HEK293 (cell line): ENCODE measurements at regions not wholly inside any gene's neighbourhood (a gene's known extent, or its start where the extent isn't known, plus 50 kb on each side); places are given as distances from the start of the nearest gene placed in this dataset.

ENCODE experiments used
- CTCF ChIA-PET: fragments of 350-600 bp; formaldehyde crosslinking; extraction: SDS; loops from one replicate; lab custom pipeline; 2021; ENCODE audit warnings: antibody characterized with exemption; lab: Yijun Ruan, JAX
- POLR2A ChIA-PET: fragments of 300-600 bp; formaldehyde crosslinking; extraction: SDS; loops from one replicate; lab custom pipeline; 2020; ENCODE audit warnings: antibody characterized with exemption, inconsistent platforms; lab: Yijun Ruan, JAX
- H3K27ac ChIP-seq: fragments of 200-500 bp; sonication (Bioruptor generic); 2 replicates; pipeline ENCODE4 v1.5.1; 2014; ENCODE audit warnings: low read depth, low read length, control low read depth, inconsistent platforms; ENCODE audit errors: extremely low read depth
- H3K36me3 ChIP-seq, 2 experiments: fragments of 200-500 bp in 1 of 2; sonication (Bioruptor generic) in 1 of 2; 1 replicate in 1 of 2; 2 replicates in 1 of 2; pipeline ENCODE4 v1.5.1; 2014 to 2017; ENCODE audit warnings: inconsistent platforms in 2 of 2, low read length in 2 of 2; ENCODE audit not compliant: control insufficient read depth in 2 of 2, insufficient read depth in 1 of 2
- H3K4me1 ChIP-seq: fragments of 200-500 bp; sonication (Bioruptor generic); 2 replicates; pipeline ENCODE4 v1.5.1; 2014; ENCODE audit warnings: mild to moderate bottlenecking, low read length, inconsistent platforms; ENCODE audit not compliant: control insufficient read depth, insufficient read depth
- H3K4me3 ChIP-seq: 2 replicates; pipeline ENCODE4 v1.5.1; 2011; ENCODE audit warnings: low read depth, mild to moderate bottlenecking, control low read depth, low read length, moderate library complexity
- H3K9me3 ChIP-seq: fragments of 200-500 bp; sonication (Bioruptor generic); 2 replicates; pipeline ENCODE4 v1.5.1; 2014; ENCODE audit warnings: low read depth, low read length, inconsistent platforms; ENCODE audit not compliant: control insufficient read depth, insufficient read depth
- OVOL3 ChIP-seq: fragments of 450-650 bp; formaldehyde crosslinking; IDR thresholded peaks from 2 replicates; pipeline ENCODE4 v1.5.1; 2016; ENCODE audit warnings: missing biosample characterization, missing genetic modification characterization
- REPIN1 ChIP-seq: fragments of 450-650 bp; formaldehyde crosslinking; IDR thresholded peaks from 2 replicates; pipeline ENCODE4 v1.5.1; 2017; ENCODE audit warnings: missing biosample characterization, missing genetic modification characterization, low read depth
- SALL2 ChIP-seq: fragments of 450-650 bp; formaldehyde crosslinking; IDR thresholded peaks from 2 replicates; pipeline ENCODE4 v1.5.0; 2017; ENCODE audit warnings: missing biosample characterization, mild to moderate bottlenecking, missing genetic modification characterization, borderline replicate concordance
- SP2 ChIP-seq: fragments of 450-650 bp; formaldehyde crosslinking; IDR thresholded peaks from 2 replicates; pipeline ENCODE4 v1.5.1; 2016; ENCODE audit warnings: missing biosample characterization, missing genetic modification characterization
- YY1 ChIP-seq: fragments of 450-650 bp; formaldehyde crosslinking; IDR thresholded peaks from 2 replicates; pipeline ENCODE4 v1.5.1; 2018; ENCODE audit warnings: missing biosample characterization, missing genetic modification characterization
- ZBTB21 ChIP-seq: fragments of 450-650 bp; formaldehyde crosslinking; IDR thresholded peaks from 2 replicates; pipeline ENCODE4 v1.5.1; 2017; ENCODE audit warnings: missing biosample characterization, missing genetic modification characterization
- ZNF146 ChIP-seq: fragments of 450-650 bp; formaldehyde crosslinking; IDR thresholded peaks from 2 replicates; pipeline ENCODE4 v1.5.1; 2016; ENCODE audit warnings: missing biosample characterization, missing genetic modification characterization
- ZNF157 ChIP-seq: fragments of 450-650 bp; formaldehyde crosslinking; IDR thresholded peaks from 2 replicates; pipeline ENCODE4 v1.5.1; 2016; ENCODE audit warnings: missing biosample characterization, missing genetic modification characterization
- ZNF169 ChIP-seq: fragments of 450-650 bp; formaldehyde crosslinking; IDR thresholded peaks from 2 replicates; pipeline ENCODE4 v1.5.1; 2016; ENCODE audit warnings: missing biosample characterization, missing genetic modification characterization
- ZNF23 ChIP-seq: fragments of 450-650 bp; formaldehyde crosslinking; IDR thresholded peaks from 2 replicates; pipeline ENCODE4 v1.5.1; 2016; ENCODE audit warnings: missing biosample characterization, missing genetic modification characterization, borderline replicate concordance
- ZNF274 ChIP-seq, 2 experiments: fragments of 200-500 bp in 1 of 2; fragments of 450-650 bp in 1 of 2; sonication (Bioruptor generic) in 1 of 2; formaldehyde crosslinking in 1 of 2; IDR thresholded peaks; 2 replicates each; pipeline versions ENCODE4 v1.5.1 to v1.6.1; 2014 to 2016; ENCODE audit warnings: borderline replicate concordance in 1 of 2, inconsistent platforms in 1 of 2, low read length in 1 of 2, missing biosample characterization in 1 of 2, missing genetic modification characterization in 1 of 2
- ZNF335 ChIP-seq: fragments of 450-650 bp; formaldehyde crosslinking; conservative IDR thresholded peaks from 2 replicates; pipeline ENCODE4 v1.5.1; 2016; ENCODE audit warnings: missing biosample characterization, missing genetic modification characterization
- ZNF350 ChIP-seq: fragments of 450-650 bp; formaldehyde crosslinking; IDR thresholded peaks from 2 replicates; pipeline ENCODE4 v1.5.0; 2017; ENCODE audit warnings: missing biosample characterization, mild to moderate bottlenecking, missing genetic modification characterization
- ZNF391 ChIP-seq: fragments of 450-650 bp; formaldehyde crosslinking; IDR thresholded peaks from 2 replicates; pipeline ENCODE4 v1.5.1; 2016; ENCODE audit warnings: low read depth, missing biosample characterization, missing genetic modification characterization, borderline replicate concordance
- ZNF423 ChIP-seq: fragments of 450-650 bp; formaldehyde crosslinking; IDR thresholded peaks from 2 replicates; pipeline ENCODE4 v1.5.1; 2016; ENCODE audit warnings: missing biosample characterization, missing genetic modification characterization
- ZNF473 ChIP-seq: fragments of 450-650 bp; formaldehyde crosslinking; IDR thresholded peaks from 2 replicates; pipeline ENCODE4 v1.5.1; 2017; ENCODE audit warnings: missing biosample characterization, missing genetic modification characterization
- ZNF521 ChIP-seq: fragments of 450-650 bp; formaldehyde crosslinking; IDR thresholded peaks from 2 replicates; pipeline ENCODE4 v1.5.1; 2017; ENCODE audit warnings: missing biosample characterization, mild to moderate bottlenecking, missing genetic modification characterization
- ZNF555 ChIP-seq: fragments of 450-650 bp; formaldehyde crosslinking; conservative IDR thresholded peaks from 2 replicates; pipeline ENCODE4 v1.5.1; 2017; ENCODE audit warnings: missing biosample characterization, mild to moderate bottlenecking, missing genetic modification characterization, inconsistent platforms
- ZNF670 ChIP-seq: fragments of 450-650 bp; formaldehyde crosslinking; IDR thresholded peaks from 2 replicates; pipeline ENCODE4 v1.5.1; 2016; ENCODE audit warnings: missing biosample characterization, missing genetic modification characterization, low read depth
- TF ChIP-seq, protein P1 (sequence below): fragments of 450-650 bp; formaldehyde crosslinking; conservative IDR thresholded peaks from 2 replicates; pipeline ENCODE4 v1.5.1; 2016; ENCODE audit warnings: low read depth, missing biosample characterization, missing genetic modification characterization
- TF ChIP-seq, protein P2 (sequence below): fragments of 450-650 bp; formaldehyde crosslinking; IDR thresholded peaks from 2 replicates; pipeline ENCODE4 v1.5.1; 2016; ENCODE audit warnings: missing biosample characterization, missing genetic modification characterization
- TF ChIP-seq, protein P3 (sequence below): fragments of 450-650 bp; formaldehyde crosslinking; IDR thresholded peaks from 2 replicates; pipeline ENCODE4 v1.5.1; 2017; ENCODE audit warnings: missing biosample characterization, mild to moderate bottlenecking, missing genetic modification characterization, moderate library complexity
- TF ChIP-seq, protein P4 (sequence below): fragments of 450-650 bp; formaldehyde crosslinking; IDR thresholded peaks from 2 replicates; pipeline ENCODE4 v1.5.1; 2016; ENCODE audit warnings: missing biosample characterization, missing genetic modification characterization
- TF ChIP-seq, protein P5 (sequence below): fragments of 450-650 bp; formaldehyde crosslinking; IDR thresholded peaks from 2 replicates; pipeline ENCODE4 v1.5.1; 2017; ENCODE audit warnings: missing biosample characterization, missing genetic modification characterization
- TF ChIP-seq, protein P6 (sequence below): fragments of 450-650 bp; formaldehyde crosslinking; IDR thresholded peaks from 2 replicates; pipeline ENCODE4 v1.5.1; 2016; ENCODE audit warnings: missing biosample characterization, missing genetic modification characterization, low read depth

DNA sequence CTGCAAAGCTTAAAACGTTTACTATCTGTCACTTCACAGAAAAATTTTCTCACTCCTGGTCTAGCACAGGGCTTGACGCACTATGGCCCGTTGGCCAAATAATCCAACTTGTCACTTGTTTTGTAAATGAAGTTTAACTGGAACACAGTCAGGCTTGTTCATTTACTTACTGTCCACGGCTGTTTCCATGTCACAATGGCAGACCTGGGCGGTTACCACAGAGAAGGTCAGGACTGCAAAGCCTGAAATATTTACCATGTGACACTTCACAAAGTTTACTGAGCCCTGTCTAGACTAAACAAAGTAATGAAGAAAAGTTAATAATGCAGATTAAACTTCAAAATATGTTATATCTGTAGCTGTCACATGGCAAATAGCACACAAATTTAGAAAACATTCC, 273.0 kb upstream of the GYPC start (continued):
- TF ChIP-seq, protein P1, sequence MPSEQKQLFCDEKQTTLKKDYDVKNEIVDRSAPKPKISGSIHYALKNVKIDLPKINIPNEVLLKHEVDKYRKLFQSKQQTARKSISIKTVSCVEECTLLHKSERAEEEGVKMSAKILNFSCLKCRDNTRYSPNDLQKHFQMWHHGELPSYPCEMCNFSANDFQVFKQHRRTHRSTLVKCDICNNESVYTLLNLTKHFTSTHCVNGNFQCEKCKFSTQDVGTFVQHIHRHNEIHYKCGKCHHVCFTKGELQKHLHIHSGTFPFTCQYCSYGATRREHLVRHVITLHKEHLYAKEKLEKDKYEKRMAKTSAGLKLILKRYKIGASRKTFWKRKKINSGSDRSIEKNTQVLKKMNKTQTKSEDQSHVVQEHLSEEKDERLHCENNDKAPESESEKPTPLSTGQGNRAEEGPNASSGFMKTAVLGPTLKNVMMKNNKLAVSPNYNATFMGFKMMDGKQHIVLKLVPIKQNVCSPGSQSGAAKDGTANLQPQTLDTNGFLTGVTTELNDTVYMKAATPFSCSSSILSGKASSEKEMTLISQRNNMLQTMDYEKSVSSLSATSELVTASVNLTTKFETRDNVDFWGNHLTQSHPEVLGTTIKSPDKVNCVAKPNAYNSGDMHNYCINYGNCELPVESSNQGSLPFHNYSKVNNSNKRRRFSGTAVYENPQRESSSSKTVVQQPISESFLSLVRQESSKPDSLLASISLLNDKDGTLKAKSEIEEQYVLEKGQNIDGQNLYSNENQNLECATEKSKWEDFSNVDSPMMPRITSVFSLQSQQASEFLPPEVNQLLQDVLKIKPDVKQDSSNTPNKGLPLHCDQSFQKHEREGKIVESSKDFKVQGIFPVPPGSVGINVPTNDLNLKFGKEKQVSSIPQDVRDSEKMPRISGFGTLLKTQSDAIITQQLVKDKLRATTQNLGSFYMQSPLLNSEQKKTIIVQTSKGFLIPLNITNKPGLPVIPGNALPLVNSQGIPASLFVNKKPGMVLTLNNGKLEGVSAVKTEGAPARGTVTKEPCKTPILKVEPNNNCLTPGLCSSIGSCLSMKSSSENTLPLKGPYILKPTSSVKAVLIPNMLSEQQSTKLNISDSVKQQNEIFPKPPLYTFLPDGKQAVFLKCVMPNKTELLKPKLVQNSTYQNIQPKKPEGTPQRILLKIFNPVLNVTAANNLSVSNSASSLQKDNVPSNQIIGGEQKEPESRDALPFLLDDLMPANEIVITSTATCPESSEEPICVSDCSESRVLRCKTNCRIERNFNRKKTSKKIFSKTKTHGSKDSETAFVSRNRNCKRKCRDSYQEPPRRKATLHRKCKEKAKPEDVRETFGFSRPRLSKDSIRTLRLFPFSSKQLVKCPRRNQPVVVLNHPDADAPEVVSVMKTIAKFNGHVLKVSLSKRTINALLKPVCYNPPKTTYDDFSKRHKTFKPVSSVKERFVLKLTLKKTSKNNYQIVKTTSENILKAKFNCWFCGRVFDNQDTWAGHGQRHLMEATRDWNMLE (tag by site-specific recombination), result no peak
- no peak for TF ChIP-seq ZNF157 (tag by site-specific recombination)
- no peak for TF ChIP-seq SALL2 (tag by site-specific recombination)
- no peak for TF ChIP-seq ZNF169 (tag by site-specific recombination)
- TF ChIP-seq, protein P2, sequence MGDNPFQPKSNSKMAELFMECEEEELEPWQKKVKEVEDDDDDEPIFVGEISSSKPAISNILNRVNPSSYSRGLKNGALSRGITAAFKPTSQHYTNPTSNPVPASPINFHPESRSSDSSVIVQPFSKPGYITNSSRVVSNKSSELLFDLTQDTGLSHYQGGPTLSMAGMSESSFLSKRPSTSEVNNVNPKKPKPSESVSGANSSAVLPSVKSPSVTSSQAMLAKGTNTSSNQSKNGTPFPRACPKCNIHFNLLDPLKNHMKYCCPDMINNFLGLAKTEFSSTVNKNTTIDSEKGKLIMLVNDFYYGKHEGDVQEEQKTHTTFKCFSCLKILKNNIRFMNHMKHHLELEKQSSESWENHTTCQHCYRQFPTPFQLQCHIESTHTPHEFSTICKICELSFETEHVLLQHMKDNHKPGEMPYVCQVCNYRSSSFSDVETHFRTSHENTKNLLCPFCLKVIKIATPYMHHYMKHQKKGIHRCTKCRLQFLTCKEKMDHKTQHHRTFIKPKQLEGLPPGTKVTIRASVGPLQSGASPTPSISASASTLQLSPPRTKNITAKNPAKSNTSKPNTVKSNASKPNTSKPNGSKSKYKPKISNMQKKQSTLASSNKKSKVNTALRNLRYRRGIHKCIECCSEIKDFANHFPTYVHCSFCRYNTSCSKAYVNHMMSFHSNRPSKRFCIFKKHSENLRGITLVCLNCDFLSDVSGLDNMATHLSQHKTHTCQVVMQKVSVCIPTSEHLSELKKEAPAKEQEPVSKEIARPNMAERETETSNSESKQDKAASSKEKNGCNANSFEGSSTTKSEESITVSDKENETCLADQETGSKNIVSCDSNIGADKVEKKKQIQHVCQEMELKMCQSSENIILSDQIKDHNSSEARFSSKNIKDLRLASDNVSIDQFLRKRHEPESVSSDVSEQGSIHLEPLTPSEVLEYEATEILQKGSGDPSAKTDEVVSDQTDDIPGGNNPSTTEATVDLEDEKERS (tag by site-specific recombination), result no peak
- TF ChIP-seq ZNF423 (tag by site-specific recombination), result no peak
- no peak for TF ChIP-seq ZNF146 (tag by site-specific recombination)
- TF ChIP-seq ZBTB21 (tag by site-specific recombination), result no peak

DNA sequence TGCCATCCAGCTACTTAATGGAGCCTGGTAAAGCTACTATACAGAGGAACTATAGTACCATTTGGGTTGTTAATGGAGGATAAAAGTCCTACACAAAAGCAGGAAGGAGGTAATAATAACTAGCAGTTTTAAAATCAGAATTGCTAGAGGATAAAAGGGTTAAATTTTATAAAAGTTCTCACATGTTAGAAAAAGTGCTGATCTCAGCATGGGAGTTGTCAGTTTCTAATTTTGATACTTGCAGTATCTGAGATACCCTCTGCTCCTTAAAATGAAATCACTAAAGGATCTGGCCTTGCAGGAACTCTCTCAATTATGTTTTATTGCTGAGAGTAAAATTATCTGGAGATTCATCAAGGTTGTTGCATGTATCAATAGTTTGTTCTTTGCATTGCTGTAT, 272.2 kb upstream of the GYPC start:
- ChIA-PET POLR2A (no interaction called here), CTCF (no interaction called here)
- H3K4me3 ChIP-seq, result no peak overlapping the region
- no peak overlapping the region for H3K27ac ChIP-seq
- no peaks in the 10 kb centered on the region for H3K4me1 ChIP-seq
- H3K36me3 ChIP-seq, result no peaks in the 10 kb centered on the region
- H3K9me3 ChIP-seq, result no peaks in the 10 kb centered on the region
- TF ChIP-seq ZNF391 (tag by site-specific recombination) (no peak), SP2 (tag by site-specific recombination) (no peak), ZNF335 (tag by site-specific recombination) (no peak), ZNF23 (tag by site-specific recombination) (no peak), ZNF670 (tag by site-specific recombination) (no peak), OVOL3 (tag by site-specific recombination) (no peak), ZNF274 (IDR thresholded peaks at IDR 0.05; ENCODE audit: low read length) (no peak), ZNF274 (tag by site-specific recombination; IDR thresholded peaks at IDR 0.05; ENCODE audit: borderline replicate concordance) (no peak), ZNF169 (tag by site-specific recombination) (no peak), REPIN1 (tag by site-specific recombination) (no peak), ZNF350 (tag by site-specific recombination) (no peak), ZNF521 (tag by site-specific recombination) (no peak), ZNF473 (no peak), YY1 (tag by site-specific recombination) (no peak), ZNF555 (tag by site-specific recombination) (no peak)
- TF ChIP-seq, protein P3, sequence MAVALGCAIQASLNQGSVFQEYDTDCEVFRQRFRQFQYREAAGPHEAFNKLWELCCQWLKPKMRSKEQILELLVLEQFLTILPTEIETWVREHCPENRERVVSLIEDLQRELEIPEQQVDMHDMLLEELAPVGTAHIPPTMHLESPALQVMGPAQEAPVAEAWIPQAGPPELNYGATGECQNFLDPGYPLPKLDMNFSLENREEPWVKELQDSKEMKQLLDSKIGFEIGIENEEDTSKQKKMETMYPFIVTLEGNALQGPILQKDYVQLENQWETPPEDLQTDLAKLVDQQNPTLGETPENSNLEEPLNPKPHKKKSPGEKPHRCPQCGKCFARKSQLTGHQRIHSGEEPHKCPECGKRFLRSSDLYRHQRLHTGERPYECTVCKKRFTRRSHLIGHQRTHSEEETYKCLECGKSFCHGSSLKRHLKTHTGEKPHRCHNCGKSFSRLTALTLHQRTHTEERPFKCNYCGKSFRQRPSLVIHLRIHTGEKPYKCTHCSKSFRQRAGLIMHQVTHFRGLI, result no peak
- TF ChIP-seq, protein P4, sequence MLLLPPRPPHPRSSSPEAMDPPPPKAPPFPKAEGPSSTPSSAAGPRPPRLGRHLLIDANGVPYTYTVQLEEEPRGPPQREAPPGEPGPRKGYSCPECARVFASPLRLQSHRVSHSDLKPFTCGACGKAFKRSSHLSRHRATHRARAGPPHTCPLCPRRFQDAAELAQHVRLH (tag by site-specific recombination), result no peak
- TF ChIP-seq, protein P5, sequence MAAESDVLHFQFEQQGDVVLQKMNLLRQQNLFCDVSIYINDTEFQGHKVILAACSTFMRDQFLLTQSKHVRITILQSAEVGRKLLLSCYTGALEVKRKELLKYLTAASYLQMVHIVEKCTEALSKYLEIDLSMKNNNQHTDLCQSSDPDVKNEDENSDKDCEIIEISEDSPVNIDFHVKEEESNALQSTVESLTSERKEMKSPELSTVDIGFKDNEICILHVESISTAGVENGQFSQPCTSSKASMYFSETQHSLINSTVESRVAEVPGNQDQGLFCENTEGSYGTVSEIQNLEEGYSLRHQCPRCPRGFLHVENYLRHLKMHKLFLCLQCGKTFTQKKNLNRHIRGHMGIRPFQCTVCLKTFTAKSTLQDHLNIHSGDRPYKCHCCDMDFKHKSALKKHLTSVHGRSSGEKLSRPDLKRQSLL (tag by site-specific recombination), result no peak
- TF ChIP-seq, protein P6, sequence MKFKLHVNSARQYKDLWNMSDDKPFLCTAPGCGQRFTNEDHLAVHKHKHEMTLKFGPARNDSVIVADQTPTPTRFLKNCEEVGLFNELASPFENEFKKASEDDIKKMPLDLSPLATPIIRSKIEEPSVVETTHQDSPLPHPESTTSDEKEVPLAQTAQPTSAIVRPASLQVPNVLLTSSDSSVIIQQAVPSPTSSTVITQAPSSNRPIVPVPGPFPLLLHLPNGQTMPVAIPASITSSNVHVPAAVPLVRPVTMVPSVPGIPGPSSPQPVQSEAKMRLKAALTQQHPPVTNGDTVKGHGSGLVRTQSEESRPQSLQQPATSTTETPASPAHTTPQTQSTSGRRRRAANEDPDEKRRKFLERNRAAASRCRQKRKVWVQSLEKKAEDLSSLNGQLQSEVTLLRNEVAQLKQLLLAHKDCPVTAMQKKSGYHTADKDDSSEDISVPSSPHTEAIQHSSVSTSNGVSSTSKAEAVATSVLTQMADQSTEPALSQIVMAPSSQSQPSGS (tag by site-specific recombination), result no peak
